Activated CD8-positive, alpha-beta T cell treated with anti-CD3 and anti-CD28 coated beads, Interleukin-2, amount 10 ng/mL, durations not matched to agents 7 days and 5 days (primary cell): ENCODE measurements at regions not wholly inside any gene's neighbourhood (a gene's known extent, or its start where the extent isn't known, plus 50 kb on each side); places are given as distances from the start of the nearest gene placed in this dataset.

ENCODE experiments used
- ATAC-seq: fragments of 150-1000 bp; cut with Tn5 transposase; one replicate; pipeline ENCODE4 v1.10.0; 2021; ENCODE audit warnings: moderate library complexity
- CTCF ChIA-PET: fragments of 350-600 bp; sonication (Branson Sonifier 250); formaldehyde crosslinking; loops from one replicate; lab custom pipeline; 2021; ENCODE audit warnings: antibody characterized with exemption; lab: Charles Lee
- POLR2A ChIA-PET: fragments of 350-600 bp; sonication (Branson Sonifier 250); formaldehyde crosslinking; loops from one replicate; lab custom pipeline; 2021; ENCODE audit warnings: antibody characterized with exemption; lab: Charles Lee
- DNase-seq: peaks from one replicate; pipeline ENCODE4 v3.0.0-alpha.2; 2020
- H3K27ac Mint-ChIP-seq: one replicate; pipeline ENCODE4 v1.8.0; 2021; ENCODE audit warnings: mild to moderate bottlenecking, mixed read lengths
- H3K27me3 Mint-ChIP-seq: one replicate; pipeline ENCODE4 v1.8.0; 2021; ENCODE audit warnings: low read depth, mixed read lengths
- H3K36me3 Mint-ChIP-seq: one replicate; pipeline ENCODE4 v1.8.0; 2021; ENCODE audit warnings: low read depth, mixed read lengths
- H3K4me1 Mint-ChIP-seq: one replicate; pipeline ENCODE4 v1.8.0; 2021; ENCODE audit warnings: low read depth, mixed read lengths
- H3K4me3 Mint-ChIP-seq: one replicate; pipeline ENCODE4 v1.8.0; 2021; ENCODE audit warnings: mild to moderate bottlenecking, mixed read lengths
- H3K9me3 Mint-ChIP-seq: one replicate; pipeline ENCODE4 v1.8.0; 2022; ENCODE audit warnings: mixed read lengths; ENCODE audit not compliant: insufficient read depth

DNA sequence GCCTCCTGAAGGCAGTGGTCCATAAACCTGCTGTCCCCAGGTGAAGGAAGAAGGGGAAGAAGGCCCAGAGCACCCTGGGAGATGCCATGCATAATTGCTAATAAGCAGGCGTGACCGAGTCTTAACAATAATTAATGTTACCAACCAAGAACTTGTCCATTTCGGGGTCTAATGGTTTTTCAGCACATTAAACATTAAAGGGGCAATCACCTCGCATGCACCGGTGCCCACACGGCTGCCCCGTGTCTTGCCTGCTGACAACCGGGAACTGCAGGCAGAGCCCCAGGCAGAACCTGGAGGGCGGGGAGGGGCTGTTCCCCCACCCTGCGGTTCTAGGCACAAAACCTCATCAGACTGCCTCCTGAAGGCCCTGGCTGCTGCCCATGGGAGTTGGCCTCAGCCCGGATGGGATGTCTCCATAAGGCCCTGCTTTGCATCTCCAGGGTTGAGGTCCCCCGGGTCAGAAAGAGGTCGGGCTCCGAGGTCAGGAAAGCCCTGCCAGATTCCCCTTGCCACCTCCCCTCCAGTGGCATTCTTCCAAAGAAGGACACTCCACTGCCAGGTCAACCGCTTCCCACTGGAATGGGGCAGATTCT lies 169.0 kb downstream of the BUD13 start:
- Mint-ChIP-seq H3K4me1 (no peaks in the 10 kb centered on the region), H3K27ac (no peak overlapping the region)

DNA sequence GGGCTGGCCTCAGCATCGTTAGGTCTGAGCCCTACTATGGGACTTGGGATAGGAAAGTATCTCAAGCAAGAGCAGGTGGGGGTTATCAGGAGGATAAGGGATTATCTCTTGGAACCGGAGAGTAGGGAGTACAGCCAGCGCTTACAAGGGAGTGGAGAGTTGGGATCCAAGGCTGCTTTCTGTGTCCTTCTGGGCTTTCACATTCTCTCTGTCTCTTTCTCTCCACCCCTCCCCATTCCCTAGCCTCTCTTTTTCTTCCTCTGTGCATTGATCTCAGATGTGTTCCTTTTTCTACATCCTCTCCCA lies 170.2 kb downstream of the BUD13 start:
- H3K27me3 Mint-ChIP-seq, result no peaks in the 10 kb centered on the region
- CTCF ChIA-PET, result no interaction called here
- no peaks in the 10 kb centered on the region for H3K36me3 Mint-ChIP-seq
- DNase-seq (no peak), ATAC-seq (no peak)
- POLR2A ChIA-PET, result no interaction called here
- no peaks in the 10 kb centered on the region for H3K9me3 Mint-ChIP-seq
- H3K4me1 Mint-ChIP-seq, result no peaks in the 10 kb centered on the region
- no peak overlapping the region for H3K4me3 Mint-ChIP-seq
- H3K27ac Mint-ChIP-seq, result no peak overlapping the region

More for the DNA sequence above, 169.0 kb downstream of the BUD13 start:
- ChIA-PET POLR2A (no interaction called here), CTCF (no interaction called here)
- no peaks in the 10 kb centered on the region for H3K27me3 Mint-ChIP-seq
- no peaks in the 10 kb centered on the region for H3K9me3 Mint-ChIP-seq
- no peak for DNase-seq
- H3K36me3 Mint-ChIP-seq, result no peaks in the 10 kb centered on the region
- no peak overlapping the region for H3K4me3 Mint-ChIP-seq
- ATAC-seq, result no peak

DNA sequence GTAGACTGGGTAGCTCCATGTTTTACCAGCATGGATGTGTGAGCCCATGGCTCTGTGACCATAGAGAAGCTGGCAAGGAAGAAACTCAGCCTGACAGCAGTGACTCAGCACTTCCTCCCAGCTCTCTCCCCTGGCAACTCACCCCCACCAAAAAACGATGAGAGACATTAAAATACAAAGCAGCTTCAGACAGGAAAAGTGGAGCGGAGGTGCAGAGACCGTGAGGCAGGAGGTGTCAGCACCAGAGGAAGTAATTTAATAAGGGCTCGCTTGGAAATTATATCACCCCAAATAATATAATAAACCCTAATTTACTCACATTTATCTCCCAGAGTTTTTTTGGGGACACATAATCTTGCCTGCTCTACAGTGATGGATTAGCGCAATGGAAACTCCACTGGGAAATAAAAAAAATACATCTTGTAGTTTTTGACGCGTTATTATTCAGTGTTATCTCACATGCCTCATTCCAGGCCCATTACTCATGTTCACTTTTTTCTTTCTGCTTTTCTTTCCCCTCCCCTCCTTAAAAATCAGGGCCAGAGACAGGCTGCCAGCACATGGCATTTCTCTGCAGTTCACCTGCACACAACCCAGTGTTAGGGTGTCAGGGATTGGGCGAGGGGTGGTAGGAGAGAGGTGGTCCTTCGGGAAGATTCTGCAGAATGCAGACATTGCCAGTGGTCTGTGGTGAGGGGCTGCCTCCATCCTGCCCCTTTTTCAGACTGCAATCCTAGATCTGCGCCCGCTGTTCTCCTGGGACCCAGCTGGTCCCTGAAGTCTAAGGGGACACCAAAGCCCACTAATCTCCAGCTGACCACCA lies 170.8 kb downstream of the BUD13 start:
- Mint-ChIP-seq H3K36me3 (no peaks in the 10 kb centered on the region), H3K9me3 (no peaks in the 10 kb centered on the region), H3K27ac (no peak overlapping the region), H3K27me3 (no peaks in the 10 kb centered on the region), H3K4me1 (no peaks in the 10 kb centered on the region), H3K4me3 (no peak overlapping the region)
- CTCF ChIA-PET, result no interaction called here
- ATAC-seq (no peak), DNase-seq (no peak)
- POLR2A ChIA-PET, result no interaction called here

DNA sequence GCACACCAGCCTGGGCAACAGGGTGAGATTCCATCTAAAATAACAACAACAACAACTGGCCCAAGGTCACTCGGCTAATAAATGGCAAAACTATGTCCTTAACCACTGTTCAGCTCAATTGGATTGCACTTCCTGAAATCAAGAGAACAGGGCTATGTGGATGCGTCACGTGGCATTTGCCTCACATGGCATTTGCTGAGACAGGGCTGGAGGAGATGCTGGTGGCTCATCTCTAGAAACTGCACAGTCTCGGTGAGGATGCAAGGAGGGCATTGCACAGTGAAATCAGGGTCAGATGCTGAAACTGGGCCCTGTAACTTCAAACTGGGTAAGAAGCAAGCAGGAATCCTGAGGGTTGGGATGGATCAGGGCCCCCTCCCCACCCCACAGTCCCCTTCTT lies 171.9 kb downstream of the BUD13 start:
- CTCF ChIA-PET, result no interaction called here
- no peaks in the 10 kb centered on the region for H3K27me3 Mint-ChIP-seq
- no peak for DNase-seq
- POLR2A ChIA-PET, result no interaction called here
- H3K4me1 Mint-ChIP-seq, result no peaks in the 10 kb centered on the region
- no peaks in the 10 kb centered on the region for H3K36me3 Mint-ChIP-seq
- no peak overlapping the region for H3K27ac Mint-ChIP-seq
- H3K9me3 Mint-ChIP-seq, result no peaks in the 10 kb centered on the region
- no peak overlapping the region for H3K4me3 Mint-ChIP-seq
- no peak for ATAC-seq

DNA sequence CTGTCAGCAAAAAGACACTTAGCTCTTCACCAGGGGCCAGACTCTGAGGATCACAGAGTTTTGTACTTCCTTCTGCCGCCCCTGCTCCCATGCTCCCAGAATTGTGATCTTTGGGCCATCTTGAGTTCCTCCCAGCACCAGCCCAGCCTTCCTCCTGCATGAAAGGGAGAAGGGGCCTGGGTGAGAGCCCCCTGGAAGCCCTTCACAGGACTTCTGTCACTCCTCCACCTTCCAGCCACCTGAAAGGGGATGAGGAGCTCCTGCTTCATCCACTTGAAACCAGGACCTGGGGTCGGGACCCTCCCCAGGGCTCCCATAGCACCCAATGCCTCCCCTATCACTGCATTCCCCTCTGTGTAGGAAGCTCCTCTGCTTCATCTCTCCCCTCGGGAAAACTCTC lies 174.2 kb downstream of the BUD13 start:
- Mint-ChIP-seq H3K4me3 (no peak overlapping the region), H3K4me1 (no peaks in the 10 kb centered on the region), H3K27me3 (no peaks in the 10 kb centered on the region), H3K36me3 (no peaks in the 10 kb centered on the region), H3K27ac (no peak overlapping the region), H3K9me3 (no peaks in the 10 kb centered on the region)
- CTCF ChIA-PET, result no interaction called here
- no peak for ATAC-seq
- POLR2A ChIA-PET, result no interaction called here
- DNase-seq, result no peak

DNA sequence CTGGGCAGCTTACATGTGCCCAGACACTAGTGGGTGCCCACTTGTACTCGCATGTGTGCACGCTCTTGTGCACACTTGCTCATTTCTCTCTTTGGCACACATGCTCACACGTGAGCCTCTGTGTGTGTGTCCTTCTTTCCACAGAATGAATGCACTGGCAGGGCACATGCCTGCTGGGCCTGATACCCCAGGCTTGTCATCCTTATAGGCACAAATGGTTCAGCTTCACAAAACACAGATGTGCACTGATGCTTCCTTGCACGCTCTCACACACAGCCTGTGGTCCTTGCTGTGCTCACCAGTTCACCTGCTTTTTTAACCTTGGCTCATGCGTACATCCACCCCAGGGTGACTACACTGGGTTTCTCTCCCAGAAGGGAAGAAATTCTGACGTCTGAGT lies 174.8 kb downstream of the BUD13 start:
- Mint-ChIP-seq H3K4me3 (no peak overlapping the region), H3K9me3 (no peaks in the 10 kb centered on the region), H3K27me3 (peaks cover under 1% of the 10 kb centered on the region), H3K4me1 (no peaks in the 10 kb centered on the region), H3K27ac (no peak overlapping the region), H3K36me3 (no peaks in the 10 kb centered on the region)
- no peak for ATAC-seq
- DNase-seq, result no peak
- CTCF ChIA-PET, result no interaction called here
- POLR2A ChIA-PET, result no interaction called here

DNA sequence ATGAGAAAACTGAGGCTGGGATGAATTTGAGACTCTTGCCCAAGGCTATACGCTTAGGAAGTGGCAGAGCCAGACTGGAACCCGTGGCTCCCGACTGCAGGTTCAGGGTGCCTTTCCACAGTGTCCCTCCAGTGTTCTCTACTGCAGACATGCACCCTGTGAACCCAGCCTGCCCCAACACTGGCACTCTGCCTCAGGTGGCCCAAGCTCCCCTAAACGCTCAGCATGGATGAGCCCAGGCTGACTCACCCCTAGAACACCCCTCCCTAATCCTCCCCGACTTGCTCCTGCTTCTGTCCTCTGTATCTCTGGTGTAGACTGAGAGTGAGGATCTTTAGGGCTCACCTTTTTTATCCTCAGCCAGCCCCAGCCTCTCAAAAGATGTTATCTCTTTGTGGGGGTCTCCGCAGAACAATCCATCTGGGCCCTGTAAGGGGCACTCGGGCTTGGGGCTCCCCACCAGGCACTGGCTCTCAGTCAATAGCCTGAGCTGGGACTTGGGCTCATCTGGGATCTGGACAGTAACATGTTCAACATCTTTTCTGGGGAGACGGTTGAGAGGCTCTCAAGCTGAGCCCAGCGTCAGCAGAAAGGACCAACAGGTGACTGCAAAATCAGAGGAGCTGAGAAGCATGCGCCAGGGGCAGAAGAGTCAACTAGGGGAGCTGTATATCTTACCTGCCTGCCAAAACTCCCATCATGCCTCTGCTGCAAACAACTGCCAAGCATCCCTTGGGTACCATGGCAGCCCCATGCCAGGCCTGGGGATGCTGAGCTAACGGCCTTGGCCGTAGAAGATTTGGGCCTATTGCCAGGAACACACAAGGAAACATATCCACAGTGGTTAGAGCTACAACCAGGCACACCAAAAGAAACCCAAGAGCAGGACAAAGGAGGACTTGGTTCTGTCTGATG lies 176.2 kb downstream of the BUD13 start:
- ChIA-PET CTCF (no interaction called here), POLR2A (interaction anchor here (0.6 kb wide), 1 partner anchor 139 kb away, joined by 3 read pairs; no protein-coding TSS in a partner anchor)
- Mint-ChIP-seq H3K27ac (no peak overlapping the region), H3K4me3 (no peak overlapping the region), H3K9me3 (no peaks in the 10 kb centered on the region), H3K36me3 (no peaks in the 10 kb centered on the region), H3K27me3 (peaks cover 4% of the 10 kb centered on the region), H3K4me1 (no peaks in the 10 kb centered on the region)
- DNase-seq, result no peak
- no peak for ATAC-seq

DNA sequence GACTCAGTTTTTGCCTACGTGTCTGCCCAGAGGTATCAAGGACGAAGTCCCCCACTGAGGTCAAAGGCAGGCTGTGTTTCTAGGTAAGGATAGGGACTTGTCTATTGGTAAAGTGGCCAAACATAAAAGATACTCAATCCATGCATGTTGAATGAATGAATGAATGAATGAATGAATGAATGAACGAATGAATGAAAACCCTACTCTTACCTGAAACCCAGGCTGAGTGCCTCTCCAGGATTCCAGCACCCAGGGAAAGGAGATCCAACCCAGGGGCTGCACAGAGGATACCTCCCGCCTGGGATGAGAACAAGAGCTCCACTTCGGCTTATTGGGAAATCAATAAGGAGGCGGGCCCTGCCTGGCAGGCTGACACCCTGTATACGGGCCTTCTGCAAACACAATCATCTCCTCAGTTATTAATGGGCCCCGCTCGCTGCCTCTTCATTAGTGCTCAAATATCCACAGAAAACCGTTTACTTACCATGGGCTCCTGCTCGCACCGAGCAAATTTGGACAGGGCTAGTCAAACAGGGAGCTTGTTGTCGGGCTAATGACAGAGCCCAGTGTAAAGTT lies 177.4 kb downstream of the BUD13 start:
- ChIA-PET POLR2A (no interaction called here), CTCF (no interaction called here)
- H3K4me3 Mint-ChIP-seq, result no peak overlapping the region
- H3K9me3 Mint-ChIP-seq, result no peaks in the 10 kb centered on the region
- no peaks in the 10 kb centered on the region for H3K4me1 Mint-ChIP-seq
- ATAC-seq (no peak), DNase-seq (no peak)
- no peaks in the 10 kb centered on the region for H3K36me3 Mint-ChIP-seq
- H3K27me3 Mint-ChIP-seq, result peaks cover 4% of the 10 kb centered on the region
- no peak overlapping the region for H3K27ac Mint-ChIP-seq

DNA sequence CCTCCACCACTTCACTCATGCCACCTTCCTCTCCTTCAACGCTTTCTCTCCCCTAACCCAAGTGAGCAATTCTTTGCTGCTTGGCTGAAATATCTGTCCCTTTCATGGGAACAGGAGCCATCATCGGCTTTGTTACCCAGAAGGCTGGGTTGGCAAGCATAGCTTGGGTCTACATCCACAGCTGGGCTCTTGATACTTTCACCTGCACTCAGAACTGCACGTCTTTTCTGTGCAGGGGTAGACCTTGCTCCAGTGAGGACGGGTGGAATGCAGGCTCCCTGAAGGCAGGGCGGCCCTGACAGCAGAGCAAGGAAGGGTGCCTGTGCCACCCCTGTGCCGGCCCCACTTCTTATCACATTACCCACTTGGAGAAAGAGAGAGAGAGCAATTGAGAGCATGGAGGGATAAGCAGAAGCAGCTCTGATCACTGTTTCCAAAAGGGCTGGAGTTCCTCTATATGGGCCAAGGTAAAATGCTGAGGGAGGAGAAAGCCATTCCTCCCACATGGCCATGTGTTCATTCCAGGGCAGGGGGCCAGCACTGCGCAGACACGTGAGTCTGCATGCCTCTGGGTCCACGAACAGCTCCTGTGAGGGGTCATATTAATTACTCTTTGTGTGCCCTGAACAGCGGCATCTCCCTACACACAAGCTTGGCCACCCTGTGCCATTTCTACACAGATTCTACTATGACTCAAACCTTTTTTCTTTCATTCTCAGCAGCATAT lies 181.8 kb downstream of the BUD13 start:
- ChIA-PET POLR2A (interaction anchor here (0.6 kb wide), 1 partner anchor 1306 kb away, joined by 3 read pairs; no protein-coding TSS in a partner anchor), CTCF (no interaction called here)
- ATAC-seq (no peak), DNase-seq (no peak)
- H3K27ac Mint-ChIP-seq, result no peak overlapping the region
- H3K4me1 Mint-ChIP-seq, result no peaks in the 10 kb centered on the region
- H3K4me3 Mint-ChIP-seq, result no peak overlapping the region
- peaks cover 4% of the 10 kb centered on the region for H3K27me3 Mint-ChIP-seq
- H3K9me3 Mint-ChIP-seq, result no peaks in the 10 kb centered on the region
- no peaks in the 10 kb centered on the region for H3K36me3 Mint-ChIP-seq

DNA sequence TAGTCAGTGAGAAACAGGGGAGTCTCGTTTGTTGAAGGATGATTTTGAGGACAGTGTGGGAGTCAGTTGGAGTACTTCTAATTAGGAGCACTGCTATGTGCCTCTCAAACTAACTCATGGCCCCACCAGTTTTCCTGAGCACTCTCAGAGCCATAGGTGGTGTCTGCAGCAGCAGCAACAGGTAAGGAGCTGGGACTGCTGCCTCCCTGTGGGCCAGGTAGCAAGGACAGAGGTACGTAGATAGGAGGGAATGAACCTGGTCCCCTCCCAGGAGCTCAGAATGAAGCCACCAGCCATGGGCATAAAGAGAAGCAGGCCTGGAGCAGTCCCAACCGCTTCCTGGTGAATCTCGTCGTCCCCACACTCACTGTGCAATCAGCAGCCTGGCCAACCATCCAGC lies 183.4 kb downstream of the BUD13 start:
- Mint-ChIP-seq H3K9me3 (no peaks in the 10 kb centered on the region), H3K4me3 (no peak overlapping the region)

DNA sequence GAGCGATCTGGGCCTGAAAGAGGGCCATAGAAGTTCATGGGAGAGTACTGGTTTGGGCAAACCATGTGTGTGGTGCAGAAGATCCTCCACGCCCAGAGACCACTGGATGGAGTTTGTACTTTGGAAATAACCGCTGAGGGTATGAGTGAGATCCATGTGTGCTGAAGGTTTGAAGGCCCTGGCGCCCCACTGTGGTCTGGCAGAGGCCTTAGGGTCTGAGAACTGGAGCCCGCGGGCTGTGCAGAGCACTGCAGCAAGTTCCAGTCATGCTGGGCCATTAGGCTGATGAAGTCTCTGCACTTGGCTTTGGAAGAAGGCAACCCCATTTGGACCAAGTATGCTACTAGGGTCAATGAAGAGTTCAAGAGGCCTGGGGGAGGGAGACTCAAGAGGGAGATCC lies 186.4 kb downstream of the BUD13 start:
- CTCF ChIA-PET, result no interaction called here

More for the DNA sequence above, 183.4 kb downstream of the BUD13 start:
- ATAC-seq, result no peak
- POLR2A ChIA-PET, result no interaction called here
- no peaks in the 10 kb centered on the region for H3K36me3 Mint-ChIP-seq
- H3K27me3 Mint-ChIP-seq, result peaks cover 8% of the 10 kb centered on the region
- DNase-seq, result no peak
- H3K27ac Mint-ChIP-seq, result no peak overlapping the region
- CTCF ChIA-PET, result no interaction called here
- no peaks in the 10 kb centered on the region for H3K4me1 Mint-ChIP-seq

More for the DNA sequence above, 186.4 kb downstream of the BUD13 start:
- DNase-seq (no peak), ATAC-seq (no peak)
- Mint-ChIP-seq H3K4me3 (no peak overlapping the region), H3K27me3 (peaks cover 16% of the 10 kb centered on the region), H3K27ac (no peak overlapping the region), H3K36me3 (no peaks in the 10 kb centered on the region), H3K4me1 (no peaks in the 10 kb centered on the region), H3K9me3 (no peaks in the 10 kb centered on the region)
- POLR2A ChIA-PET, result no interaction called here
